ENCODE measurements at regions not wholly inside any gene's neighbourhood (a gene's known extent, or its start where the extent isn't known, plus 50 kb on each side); places are given as distances from the start of the nearest gene placed in this dataset.

DNA sequence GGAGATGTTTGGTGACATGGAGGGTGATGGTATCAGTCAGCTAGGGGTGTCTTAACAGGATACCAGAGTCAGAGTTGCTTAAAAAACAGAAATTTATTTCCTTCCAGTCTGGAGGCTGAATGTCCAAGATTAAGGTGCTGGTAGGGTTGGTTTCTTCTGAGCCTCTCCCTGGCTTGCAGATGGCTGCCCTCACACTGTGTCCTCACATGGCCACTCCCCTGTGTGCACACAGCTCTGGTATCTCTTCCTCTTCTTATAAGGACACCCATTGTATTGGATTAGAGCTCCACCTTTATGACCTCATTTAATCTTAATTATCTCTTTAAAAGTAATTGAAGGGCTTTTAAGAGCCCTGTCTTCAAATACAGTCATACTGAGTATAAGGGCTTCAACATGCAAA, 431.8 kb upstream of the MMS22L start:
- no peak overlapping the region for H3K27ac ChIP-seq
- no peak for DNase-seq (ENCODE audit: low spot score)
- no peaks in the 10 kb centered on the region for H3K4me1 ChIP-seq (ENCODE audit: control insufficient read depth in 1 of 2, low read depth in 2 of 2)
- H3K9me3 ChIP-seq: no peaks in the 10 kb centered on the region
- no peaks in the 10 kb centered on the region for H3K36me3 ChIP-seq
- TF ChIP-seq CTCF (IDR thresholded peaks at IDR 0.05): no peak
- no peaks in the 10 kb centered on the region for H3K27me3 ChIP-seq (replicated peaks; ENCODE audit: insufficient read depth)
- no peak for ATAC-seq (ENCODE audit: insufficient number of reproducible peaks, low FRiP score, low read depth)
- no peak overlapping the region for H3K4me3 ChIP-seq

GRCh38 chr6:97717086-97717485, 434.1 kb upstream of the MMS22L start:
- H3K27me3 ChIP-seq (replicated peaks; ENCODE audit: insufficient read depth): no peaks in the 10 kb centered on the region
- no peak for TF ChIP-seq CTCF (IDR thresholded peaks at IDR 0.05)
- no peaks in the 10 kb centered on the region for H3K4me1 ChIP-seq (ENCODE audit: control insufficient read depth in 1 of 2, low read depth in 2 of 2)
- no peak overlapping the region for H3K27ac ChIP-seq
- no peaks in the 10 kb centered on the region for H3K9me3 ChIP-seq
- ATAC-seq (ENCODE audit: insufficient number of reproducible peaks, low FRiP score, low read depth): no peak
- H3K36me3 ChIP-seq: no peaks in the 10 kb centered on the region
- H3K4me3 ChIP-seq: no peak overlapping the region
- no peak for DNase-seq (ENCODE audit: low spot score)

DNA sequence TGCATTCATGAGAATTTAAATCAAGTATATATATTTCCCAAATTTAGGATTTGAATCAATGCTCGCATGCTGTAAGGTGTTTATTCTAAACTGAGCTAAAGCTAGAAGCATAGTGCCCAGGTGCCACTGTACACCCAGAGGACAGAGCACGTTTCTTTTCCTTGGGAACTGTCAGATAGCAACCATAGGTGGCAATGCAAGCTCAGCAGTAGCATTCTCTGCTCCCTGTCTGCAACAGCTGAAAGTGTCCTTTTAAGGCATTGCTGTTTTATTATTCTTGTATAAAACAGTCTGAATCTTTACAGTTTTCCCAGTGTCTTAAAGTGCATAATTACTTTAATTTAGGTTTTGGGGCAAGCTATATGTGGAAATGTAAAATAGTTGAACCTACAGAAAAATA, 443.4 kb upstream of the MMS22L start:
- H3K36me3 ChIP-seq: no peaks in the 10 kb centered on the region
- no peak overlapping the region for H3K27ac ChIP-seq
- no peaks in the 10 kb centered on the region for H3K4me1 ChIP-seq (ENCODE audit: control insufficient read depth in 1 of 2, low read depth in 2 of 2)
- DNase-seq (ENCODE audit: low spot score): no peak
- TF ChIP-seq CTCF (IDR thresholded peaks at IDR 0.05): no peak
- no peak for ATAC-seq (ENCODE audit: insufficient number of reproducible peaks, low FRiP score, low read depth)
- no peaks in the 10 kb centered on the region for H3K27me3 ChIP-seq (replicated peaks; ENCODE audit: insufficient read depth)
- no peak overlapping the region for H3K4me3 ChIP-seq
- no peaks in the 10 kb centered on the region for H3K9me3 ChIP-seq

- DNase-seq (ENCODE audit: low spot score) (no peak), ATAC-seq (ENCODE audit: insufficient number of reproducible peaks, low FRiP score, low read depth) (no peak)
- Histone ChIP-seq H3K4me1 (ENCODE audit: control insufficient read depth in 1 of 2, low read depth in 2 of 2) (no peaks in the 10 kb centered on the region), H3K9me3 (no peaks in the 10 kb centered on the region), H3K4me3 (no peak overlapping the region), H3K27me3 (replicated peaks; ENCODE audit: insufficient read depth) (no peaks in the 10 kb centered on the region), H3K36me3 (no peaks in the 10 kb centered on the region), H3K27ac (no peak overlapping the region)
- TF ChIP-seq CTCF (IDR thresholded peaks at IDR 0.05): no peak
These were observed 449.0 kb upstream of the MMS22L start for GRCh38 chr6:97732045-97732444.

DNA sequence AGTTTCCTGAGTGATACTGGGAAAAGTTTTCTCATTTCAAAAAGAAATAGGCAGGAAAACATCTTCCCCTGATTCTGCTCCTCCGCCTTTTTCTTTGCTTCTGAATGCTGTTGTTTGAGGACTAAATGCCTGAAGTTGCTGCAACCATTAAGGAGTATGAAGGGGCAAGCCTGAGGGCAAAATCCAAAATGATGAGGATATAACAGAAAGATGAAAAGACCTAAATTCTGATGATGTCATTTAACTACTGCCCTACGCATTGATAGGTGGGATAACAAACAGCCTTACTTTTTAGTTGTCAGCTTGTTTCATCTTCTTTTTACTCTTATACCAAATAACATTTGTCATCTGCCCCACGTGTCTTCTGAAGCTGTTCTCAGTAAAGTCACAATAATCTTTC, 474.6 kb upstream of the MMS22L start:
- H3K4me3 ChIP-seq: no peak overlapping the region
- H3K27me3 ChIP-seq (replicated peaks; ENCODE audit: insufficient read depth): no peaks in the 10 kb centered on the region
- DNase-seq (ENCODE audit: low spot score) (no peak), ATAC-seq (ENCODE audit: insufficient number of reproducible peaks, low FRiP score, low read depth) (no peak)
- H3K4me1 ChIP-seq (ENCODE audit: control insufficient read depth in 1 of 2, low read depth in 2 of 2): no peaks in the 10 kb centered on the region
- no peak overlapping the region for H3K27ac ChIP-seq
- no peaks in the 10 kb centered on the region for H3K36me3 ChIP-seq
- H3K9me3 ChIP-seq: no peaks in the 10 kb centered on the region
- TF ChIP-seq CTCF (IDR thresholded peaks at IDR 0.05): no peak
